ENCODE measurements at regions not wholly inside any gene's neighbourhood (a gene's known extent, or its start where the extent isn't known, plus 50 kb on each side); places are given as distances from the start of the nearest gene placed in this dataset.
A peak's percentile ranks its signal among the peaks of the same experiment; 100 is the strongest.
"Not testable (repeated sequence)": the region's sequence is repeated elsewhere in the genome, so short reads cannot be mapped to it uniquely, and the experiment has no call there.

- DNase-seq (ENCODE audit: low read depth): no peak
Observed at GRCh38 chr21:17264182-17264581, 248.7 kb upstream of the CXADR start.

GRCh38 chr21:17269760-17270159 lies 243.1 kb upstream of the CXADR start:
- DNase-seq (ENCODE audit: low read depth): no peak

- peak; percentile 40 for DNase-seq (ENCODE audit: low read depth)
Observed at GRCh38 chr21:17270229-17270628, 242.6 kb upstream of the CXADR start.

DNA sequence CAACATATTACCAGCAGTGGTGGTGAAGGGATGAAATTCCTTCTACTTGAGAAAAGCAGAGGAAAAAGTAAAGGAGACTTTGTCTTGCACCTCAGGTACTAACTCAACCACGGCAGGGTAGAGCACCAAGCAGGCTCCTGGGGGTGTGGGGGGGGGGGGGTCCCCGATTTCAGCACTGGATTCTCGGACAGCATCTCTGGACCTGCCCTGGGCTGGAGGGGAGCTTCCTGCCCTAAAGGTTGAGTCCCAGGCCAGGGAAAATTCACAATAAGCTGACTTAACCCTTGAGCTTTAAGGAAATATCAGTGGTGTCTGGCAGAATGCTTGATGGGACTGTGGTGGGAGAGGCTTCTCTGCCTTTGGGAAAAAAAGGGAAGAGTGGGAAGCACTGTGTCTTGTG lies 233.2 kb upstream of the CXADR start:
- DNase-seq (ENCODE audit: low read depth): no peak

GRCh38 chr21:17293016-17293562 lies 219.8 kb upstream of the CXADR start:
- not testable (repeated sequence) for DNase-seq (ENCODE audit: low read depth)

GRCh38 chr21:17295997-17296396 lies 216.8 kb upstream of the CXADR start:
- no peak for DNase-seq (ENCODE audit: low read depth)

DNA sequence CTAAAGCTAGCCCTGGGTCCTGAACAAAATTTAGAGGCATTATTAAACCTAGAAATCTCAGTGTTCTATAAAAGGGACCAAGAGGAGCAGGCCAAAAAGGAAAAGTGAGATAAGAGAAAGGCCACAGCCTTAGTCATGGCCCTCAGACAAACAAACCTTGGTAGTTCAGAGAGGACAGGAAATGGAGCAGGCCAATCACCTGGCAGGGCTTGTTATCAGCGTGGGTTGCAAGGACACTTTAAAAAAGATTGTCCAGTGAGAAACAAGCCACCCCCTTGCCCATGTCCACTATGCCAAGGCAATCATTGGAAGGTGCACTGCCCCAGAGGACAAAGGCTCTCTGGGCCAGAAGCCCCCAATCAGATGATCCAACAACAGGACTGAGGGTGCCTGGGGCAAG lies 213.3 kb upstream of the CXADR start:
- not testable (repeated sequence) for DNase-seq (ENCODE audit: low read depth)

GRCh38 chr21:17327715-17328114 lies 185.1 kb upstream of the CXADR start:
- DNase-seq (ENCODE audit: low read depth): not testable (repeated sequence)

GRCh38 chr21:17334484-17334883 lies 178.4 kb upstream of the CXADR start:
- DNase-seq (ENCODE audit: low read depth): no peak

- no peak for DNase-seq (ENCODE audit: low read depth)
Observed at GRCh38 chr21:17340081-17340480, 172.8 kb upstream of the CXADR start.

DNA sequence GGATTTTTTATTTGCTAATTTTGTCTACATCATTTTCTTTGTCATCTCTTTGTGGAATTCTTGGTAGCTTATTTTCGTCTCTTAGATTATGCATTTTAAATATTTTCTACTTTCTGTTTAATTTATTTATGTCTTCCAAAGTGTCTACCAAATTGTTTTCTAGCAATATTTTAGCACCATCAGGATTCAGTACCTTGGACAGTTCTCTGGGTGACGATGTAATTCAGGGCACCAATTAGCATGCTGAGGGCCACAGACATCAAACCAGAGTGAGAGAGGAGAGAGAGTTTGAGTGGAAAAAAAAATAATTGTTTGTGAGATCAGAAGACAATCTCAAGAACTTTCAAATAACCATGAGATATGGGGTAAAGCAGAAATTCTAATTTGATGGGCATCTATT lies 169.8 kb upstream of the CXADR start:
- no peak for DNase-seq (ENCODE audit: low read depth)

GRCh38 chr21:17348357-17348756 lies 164.5 kb upstream of the CXADR start:
- no peak for DNase-seq (ENCODE audit: low read depth)

DNA sequence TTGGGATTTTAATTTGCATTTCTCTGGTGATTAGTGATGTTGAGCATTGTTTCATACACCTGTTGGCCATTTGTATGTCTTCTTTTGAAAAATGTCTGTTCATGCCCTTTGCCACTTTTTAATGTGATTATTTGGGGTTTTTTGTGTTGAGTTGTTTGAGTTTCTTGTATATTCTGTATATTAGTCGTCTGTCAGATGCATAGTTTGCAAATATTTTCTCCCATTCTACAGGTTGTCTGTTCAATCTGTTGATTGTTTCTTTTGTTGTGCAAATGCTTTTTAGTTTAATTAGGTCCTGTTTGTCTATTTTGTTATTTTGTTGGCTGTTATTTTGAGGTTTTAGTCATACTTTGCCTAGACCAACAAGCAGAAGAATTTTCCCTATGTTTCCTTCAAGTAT lies 164.0 kb upstream of the CXADR start:
- no peak for DNase-seq (ENCODE audit: low read depth)

DNA sequence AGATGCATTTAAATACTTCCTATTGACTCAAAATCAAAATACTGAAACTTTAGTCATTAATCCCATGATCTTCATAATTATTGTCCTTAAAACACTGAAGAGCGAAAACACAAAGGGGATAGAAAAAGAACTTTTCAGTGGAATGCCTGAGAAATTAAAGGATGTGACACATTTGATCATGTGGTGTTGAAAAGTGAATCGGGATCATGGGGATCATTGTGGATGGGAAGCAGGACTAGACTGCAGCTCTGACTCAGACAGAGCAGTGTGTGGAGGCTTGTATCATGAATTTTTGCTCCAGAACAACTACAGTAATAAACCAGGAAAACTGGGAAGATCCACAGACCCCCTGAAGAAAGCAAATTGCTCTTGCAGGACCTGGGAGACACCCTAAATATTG lies 161.1 kb upstream of the CXADR start:
- no peak for DNase-seq (ENCODE audit: low read depth)

DNA sequence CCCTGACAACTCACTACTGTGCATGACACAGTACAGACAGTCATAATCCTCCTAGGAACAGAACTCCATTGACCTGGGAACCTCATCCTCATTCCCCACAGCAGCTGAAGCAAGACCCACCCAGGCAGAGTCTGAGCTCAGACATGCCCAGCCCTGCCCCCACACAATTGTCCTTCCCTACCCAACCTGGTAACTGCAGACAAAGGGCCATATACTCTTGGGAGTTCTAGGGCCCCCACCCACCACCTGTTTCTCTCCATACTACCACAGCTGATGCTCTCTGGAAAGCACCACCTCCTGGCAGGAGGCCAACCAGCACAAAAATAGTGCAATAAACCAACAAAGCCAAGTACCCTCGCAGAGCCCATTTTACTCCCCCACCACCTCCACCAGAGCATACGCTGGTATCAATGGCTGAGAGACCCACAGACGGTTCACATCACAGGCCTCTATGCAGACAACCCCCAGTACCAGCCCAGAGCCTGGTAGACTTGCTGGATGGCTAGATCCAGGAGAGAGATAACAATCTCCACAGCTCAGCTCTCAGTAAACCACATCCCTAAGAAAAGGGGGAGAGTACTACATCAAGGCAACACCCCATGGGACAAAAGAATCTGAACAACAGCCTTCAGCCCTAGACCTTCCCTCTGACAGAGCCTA lies 159.7 kb upstream of the CXADR start:
- DNase-seq (ENCODE audit: low read depth): no peak

DNA sequence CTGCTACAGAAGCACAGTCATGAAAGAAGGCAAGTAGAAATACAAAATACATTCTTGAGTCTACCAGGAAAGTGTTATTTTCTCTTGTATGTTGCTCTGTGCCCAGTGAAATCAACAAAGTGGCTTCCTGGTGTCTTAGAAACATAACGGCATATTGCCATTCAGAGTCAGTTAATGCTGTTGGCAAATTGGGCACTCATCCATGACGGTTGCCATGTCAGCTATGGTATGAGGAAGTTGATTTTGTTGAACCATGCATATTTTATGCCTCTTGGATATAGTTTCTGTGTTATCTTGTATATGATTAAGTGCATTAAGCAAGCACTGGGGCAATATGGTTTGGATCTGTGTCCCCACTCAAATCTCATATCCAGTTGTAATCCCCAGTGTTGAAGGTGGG lies 153.1 kb upstream of the CXADR start:
- no peak for DNase-seq (ENCODE audit: low read depth)

DNA sequence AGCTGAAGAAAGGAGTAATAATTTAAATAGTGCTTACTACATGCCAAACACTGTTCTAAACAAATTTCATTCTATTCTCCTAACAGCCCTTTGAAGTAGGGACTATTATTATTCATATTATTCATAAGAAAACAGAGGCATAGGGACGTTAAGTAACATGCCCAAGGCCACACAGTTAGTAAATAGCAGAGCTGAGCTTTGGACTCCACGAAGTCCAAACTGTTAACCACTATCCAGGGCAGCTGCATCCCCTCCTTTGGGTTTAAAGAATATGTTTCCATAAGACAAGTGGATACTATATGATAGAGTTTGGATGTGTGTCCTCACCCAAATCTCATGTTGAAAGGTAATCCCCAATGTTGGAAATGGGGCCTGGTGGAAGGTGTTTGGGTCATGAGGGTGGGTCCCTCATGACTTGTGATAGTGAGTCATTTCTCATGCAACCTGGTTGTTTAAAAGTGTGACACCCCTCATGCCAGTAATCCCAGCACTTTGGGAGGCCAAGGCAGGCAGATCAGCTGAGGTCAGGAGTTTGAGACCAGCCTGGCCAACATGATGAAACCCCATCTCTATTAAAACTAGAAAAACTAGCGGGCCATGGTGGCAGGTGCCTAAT lies 144.0 kb upstream of the CXADR start:
- DNase-seq (ENCODE audit: low read depth): no peak

DNA sequence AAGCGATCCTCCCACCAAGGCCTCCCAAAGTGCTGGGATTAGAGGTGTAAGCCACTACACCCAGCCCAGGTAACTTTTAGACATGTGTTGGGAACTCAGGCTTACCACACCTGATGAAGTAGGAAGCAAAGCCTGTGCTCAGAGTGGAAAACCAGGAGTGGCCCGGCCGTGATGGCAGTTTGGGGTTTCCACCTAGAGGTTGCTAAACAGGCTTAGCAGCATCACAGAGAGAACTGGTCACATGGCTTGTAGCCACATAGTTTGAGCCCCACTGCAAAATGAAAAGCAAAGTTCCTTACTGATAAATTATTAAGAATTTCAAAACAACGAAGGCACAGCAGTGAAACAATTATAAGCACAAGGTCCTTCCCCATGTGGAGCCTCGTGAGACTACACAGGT lies 142.6 kb upstream of the CXADR start:
- no peak for DNase-seq (ENCODE audit: low read depth)

- DNase-seq (ENCODE audit: low read depth): no peak
Observed at GRCh38 chr21:17370916-17371315, 141.9 kb upstream of the CXADR start.

- DNase-seq (ENCODE audit: low read depth): no peak
Observed at GRCh38 chr21:17371450-17371849, 141.4 kb upstream of the CXADR start.

GRCh38 chr21:17372200-17372599 lies 140.6 kb upstream of the CXADR start:
- no peak for DNase-seq (ENCODE audit: low read depth)

GRCh38 chr21:17386498-17386897 lies 126.3 kb upstream of the CXADR start:
- no peak for DNase-seq (ENCODE audit: low read depth)

DNA sequence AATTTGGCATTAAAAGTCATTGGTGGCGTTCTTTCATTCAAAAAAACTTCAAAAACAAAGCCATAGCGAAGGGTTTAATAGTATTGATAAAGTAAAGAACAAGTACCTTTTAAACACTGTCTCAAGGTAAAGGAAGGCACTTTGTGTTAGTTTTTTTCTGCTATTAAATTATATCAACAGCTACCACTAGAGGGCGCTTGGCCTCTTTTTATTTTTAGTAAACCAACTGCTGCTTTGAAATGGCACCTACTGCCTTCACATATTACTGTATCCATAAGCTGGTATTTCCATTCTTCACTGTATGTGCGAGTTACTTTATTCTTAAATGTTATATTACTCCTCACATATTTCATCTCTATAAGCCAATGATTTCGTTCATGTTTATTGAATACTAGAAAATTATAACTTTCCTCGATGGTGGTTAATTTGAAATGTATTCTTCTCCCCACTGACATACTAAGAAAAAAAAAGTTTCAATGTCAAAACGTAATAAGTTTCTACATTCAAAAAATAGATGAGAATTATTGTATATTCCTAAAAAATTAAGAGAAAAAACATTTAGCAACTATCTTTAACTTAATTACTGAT lies 125.7 kb upstream of the CXADR start:
- DNase-seq (ENCODE audit: low read depth): peak; percentile 43

Data from forelimb muscle (tissue), 1 donor.